Activated T-cell treated with anti-CD3 and anti-CD28 coated beads, Interleukin-2, amount 50 U/mL, for 72 hours (primary cell): ENCODE measurements at regions not wholly inside any gene's neighbourhood (a gene's known extent, or its start where the extent isn't known, plus 50 kb on each side); places are given as distances from the start of the nearest gene placed in this dataset.
"Not testable (repeated sequence)": the region's sequence is repeated elsewhere in the genome, so short reads cannot be mapped to it uniquely, and the experiment has no call there.

Experiments
- ATAC-seq, 2 donors: fragments of 150-1000 bp; cut with Tn5 transposase; replicated peaks in 1 of 2; 2 replicates each; pipeline ENCODE4 v1.10.0; 2021; ENCODE audit warnings: moderate library complexity in 2 of 2, mild to moderate bottlenecking in 1 of 2
- DNase-seq, 2 donors: peaks; one replicate each; pipeline ENCODE4 v3.0.0; 2021 to 2022; ENCODE audit warnings: mixed read lengths in 1 of 2
- H3K27ac Mint-ChIP-seq: one replicate; pipeline ENCODE4 v1.8.0; 2022; ENCODE audit warnings: mild to moderate bottlenecking, moderate library complexity, mixed read lengths
- H3K27me3 Mint-ChIP-seq: one replicate; pipeline ENCODE4 v1.8.0; 2022; ENCODE audit warnings: low read depth, mixed read lengths
- H3K36me3 Mint-ChIP-seq, 2 donors: one replicate each; pipeline ENCODE4 v1.8.0; 2022; ENCODE audit warnings: mixed read lengths in 2 of 2, mild to moderate bottlenecking in 1 of 2; ENCODE audit not compliant: insufficient read depth in 2 of 2
- H3K4me1 Mint-ChIP-seq: one replicate; pipeline ENCODE4 v1.8.0; 2022; ENCODE audit warnings: low read depth, mixed read lengths
- H3K4me3 Mint-ChIP-seq, 2 donors: one replicate each; pipeline ENCODE4 v1.8.0; 2022; ENCODE audit warnings: mild to moderate bottlenecking in 2 of 2, mixed read lengths in 2 of 2, moderate library complexity in 2 of 2
- H3K9me3 Mint-ChIP-seq, 2 donors: one replicate each; pipeline ENCODE4 v1.8.0; 2022; ENCODE audit warnings: mixed read lengths in 2 of 2

DNA sequence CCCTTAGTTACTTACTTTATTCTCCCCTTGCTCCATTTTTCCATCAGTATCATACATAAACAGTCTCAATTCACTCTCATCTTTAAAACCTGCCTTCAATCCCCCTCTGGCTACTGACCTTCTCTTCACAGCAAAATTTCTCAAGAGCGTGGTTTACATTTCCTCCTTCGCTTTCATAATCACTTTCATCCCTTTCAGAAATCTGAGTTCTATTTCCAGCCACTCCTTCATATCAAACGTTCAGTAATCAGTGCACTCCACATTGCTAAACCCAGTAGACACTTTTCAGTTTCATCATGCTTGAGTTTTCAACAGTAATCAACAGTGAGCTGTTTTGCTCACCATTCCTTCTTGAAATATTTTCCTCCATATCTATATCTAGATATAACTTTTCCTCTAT is 176.7 kb upstream of the HSF2 start:
- no peaks in the 10 kb centered on the region for H3K9me3 Mint-ChIP-seq
- H3K27ac Mint-ChIP-seq = no peak overlapping the region
- no peak overlapping the region for H3K4me3 Mint-ChIP-seq
- no peaks in the 10 kb centered on the region for H3K4me1 Mint-ChIP-seq
- no peaks in the 10 kb centered on the region for H3K36me3 Mint-ChIP-seq
- H3K27me3 Mint-ChIP-seq = no peaks in the 10 kb centered on the region
- DNase-seq (no peak), ATAC-seq (no peak)

DNA sequence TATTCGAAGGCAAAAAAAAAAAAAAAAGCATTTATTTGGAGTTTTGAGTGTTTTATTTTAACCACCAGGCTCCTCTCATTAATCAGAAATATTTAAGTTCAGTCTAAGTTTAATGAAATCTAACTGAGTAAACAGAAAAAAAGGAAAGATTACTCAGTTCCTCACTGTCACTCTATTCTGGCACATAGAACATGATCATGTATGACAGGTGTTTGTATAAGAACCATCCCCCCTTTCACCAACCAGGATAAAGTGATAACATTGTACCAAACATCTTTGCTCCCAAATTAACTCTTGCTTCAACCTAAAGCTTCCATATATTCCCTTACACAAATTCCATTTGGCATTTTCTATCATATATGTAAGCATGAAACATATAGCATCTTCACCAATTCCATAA is 176.2 kb upstream of the HSF2 start:
- Mint-ChIP-seq H3K9me3 (no peaks in the 10 kb centered on the region), H3K4me1 (no peaks in the 10 kb centered on the region), H3K4me3 (no peak overlapping the region), H3K36me3 (no peaks in the 10 kb centered on the region), H3K27me3 (no peaks in the 10 kb centered on the region), H3K27ac (no peak overlapping the region)
- DNase-seq = no peak
- no peak for ATAC-seq

DNA sequence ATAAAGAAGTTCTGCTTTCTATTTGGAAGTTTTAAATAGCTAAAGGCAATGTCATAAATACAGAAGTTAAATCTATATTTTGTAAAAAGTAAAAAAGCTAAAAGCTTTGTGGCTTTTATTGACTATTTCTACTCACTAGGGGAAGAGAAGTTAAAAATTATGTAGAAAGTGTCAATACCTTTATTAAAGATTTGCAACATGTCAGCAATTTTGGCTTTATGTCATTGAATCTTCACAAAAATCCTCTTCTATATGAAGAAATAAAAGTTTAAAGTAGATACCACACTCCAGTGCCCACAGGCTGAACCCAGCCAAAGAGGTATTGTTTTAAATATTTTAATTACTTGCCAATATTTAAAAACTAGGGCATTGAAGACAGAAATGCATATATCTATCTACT is 160.6 kb upstream of the HSF2 start:
- no peaks in the 10 kb centered on the region for H3K27me3 Mint-ChIP-seq
- no peak overlapping the region for H3K27ac Mint-ChIP-seq
- DNase-seq (no peak), ATAC-seq (no peak)
- H3K4me3 Mint-ChIP-seq = no peak overlapping the region
- peaks cover 0 to 11% of the 10 kb centered on the region in 2 donors for H3K9me3 Mint-ChIP-seq
- H3K4me1 Mint-ChIP-seq = no peaks in the 10 kb centered on the region
- peaks cover 3 to 5% of the 10 kb centered on the region in 2 donors for H3K36me3 Mint-ChIP-seq

DNA sequence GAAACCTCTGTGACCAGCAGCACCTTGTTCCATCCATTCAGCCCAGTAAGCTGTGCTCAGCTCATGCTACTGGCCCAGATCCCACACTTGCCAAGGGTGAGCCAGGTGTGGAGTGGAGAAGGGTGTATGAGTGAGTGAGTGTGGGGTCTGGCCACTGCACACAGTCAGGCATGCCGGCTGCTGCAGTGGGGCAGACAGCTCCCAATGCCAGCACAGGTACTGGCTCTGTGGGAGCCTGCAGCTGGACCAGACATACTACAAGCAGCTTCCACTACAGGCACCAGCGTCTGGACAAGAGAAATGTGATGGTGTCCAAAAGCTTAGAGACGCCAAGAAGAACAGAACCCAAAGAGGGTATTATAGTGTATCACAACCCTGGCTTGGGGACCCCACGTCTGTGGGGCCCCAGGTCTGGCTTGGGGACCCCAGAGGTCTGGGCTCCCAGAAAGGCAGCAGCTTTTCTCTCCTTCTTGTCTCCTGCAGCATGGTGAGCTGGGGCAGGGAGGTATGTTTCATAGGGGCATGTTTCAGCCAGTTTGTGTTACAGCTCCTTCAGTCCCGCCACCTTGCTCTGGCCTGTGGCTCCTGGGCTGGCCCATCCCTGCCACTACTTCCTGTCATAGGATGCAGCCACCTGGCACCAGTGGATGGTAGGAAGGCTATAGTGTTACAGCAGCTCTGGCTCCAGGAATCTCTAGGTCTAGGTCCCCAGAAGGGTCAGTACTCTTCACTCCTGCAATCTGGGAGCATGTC is 152.4 kb upstream of the HSF2 start:
- H3K27ac Mint-ChIP-seq = no peak overlapping the region

DNA sequence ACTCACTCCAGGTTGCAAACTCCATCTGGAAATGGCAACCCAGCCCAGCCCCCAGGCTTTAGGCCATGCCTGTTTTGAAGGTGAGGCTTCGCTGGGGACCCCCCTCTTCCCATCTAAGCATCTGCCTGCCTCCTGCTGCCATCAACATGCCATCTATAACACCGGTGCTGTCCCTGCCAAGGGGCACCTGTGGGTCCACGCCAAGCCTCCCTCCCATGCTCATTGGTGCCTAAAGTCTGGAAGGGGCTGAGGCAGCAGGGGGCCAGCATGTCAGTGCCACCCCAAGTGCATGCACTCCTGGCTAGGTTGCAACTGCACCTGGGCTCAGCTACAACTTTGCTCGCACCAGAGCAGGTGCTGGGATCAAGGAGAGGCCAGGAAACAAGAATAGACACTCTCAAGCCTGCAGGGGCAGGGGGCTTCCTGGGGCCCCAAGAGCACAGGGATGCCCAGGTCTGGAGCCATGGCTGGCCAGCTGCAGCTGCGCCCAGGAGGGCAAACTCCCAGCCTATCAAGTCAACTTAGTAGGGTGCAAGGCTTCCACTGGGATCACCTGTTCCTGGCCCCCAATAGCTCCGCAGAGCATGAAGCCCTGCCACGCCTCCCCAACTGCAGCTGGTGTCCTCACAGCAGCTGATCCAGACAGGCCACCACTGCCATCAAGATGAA is 151.3 kb upstream of the HSF2 start:
- Mint-ChIP-seq H3K27me3 (no peaks in the 10 kb centered on the region), H3K4me3 (no peak overlapping the region), H3K9me3 (peaks cover 0 to 6% of the 10 kb centered on the region in 2 donors), H3K4me1 (no peaks in the 10 kb centered on the region), H3K36me3 (peaks cover 2 to 3% of the 10 kb centered on the region in 2 donors), H3K27ac (no peak overlapping the region)
- ATAC-seq = no peak
- DNase-seq = no peak

More for the DNA sequence above, 152.4 kb upstream of the HSF2 start:
- no peak for DNase-seq
- Mint-ChIP-seq H3K27me3 (no peaks in the 10 kb centered on the region), H3K9me3 (peaks cover 0 to 11% of the 10 kb centered on the region in 2 donors), H3K36me3 (peaks cover 3 to 5% of the 10 kb centered on the region in 2 donors), H3K4me1 (no peaks in the 10 kb centered on the region), H3K4me3 (no peak overlapping the region)
- no peak for ATAC-seq

DNA sequence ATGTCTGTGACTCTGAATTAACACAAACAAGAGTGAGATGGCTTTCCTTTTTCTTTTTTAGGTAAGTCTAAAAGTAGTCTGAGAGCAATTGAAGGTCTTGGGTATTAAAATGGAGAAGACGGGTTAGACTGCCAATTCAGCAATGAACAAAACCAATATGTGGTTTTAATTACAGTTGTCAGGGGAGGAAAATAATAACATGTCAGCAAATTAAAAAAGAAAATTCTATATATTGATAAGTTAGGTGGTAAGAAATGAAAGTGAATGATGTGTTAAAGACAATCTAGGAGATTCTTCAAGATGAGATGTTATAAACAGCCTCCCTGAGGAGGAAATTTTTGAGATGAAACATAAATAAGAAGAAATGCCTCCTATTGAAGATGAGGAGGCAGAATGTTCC is 150.6 kb upstream of the HSF2 start:
- Mint-ChIP-seq H3K4me3 (no peak overlapping the region), H3K27ac (no peak overlapping the region), H3K9me3 (peaks cover 0 to under 1% of the 10 kb centered on the region in 2 donors), H3K36me3 (no peaks in the 10 kb centered on the region), H3K27me3 (no peaks in the 10 kb centered on the region), H3K4me1 (no peaks in the 10 kb centered on the region)
- DNase-seq (no peak), ATAC-seq (no peak)

DNA sequence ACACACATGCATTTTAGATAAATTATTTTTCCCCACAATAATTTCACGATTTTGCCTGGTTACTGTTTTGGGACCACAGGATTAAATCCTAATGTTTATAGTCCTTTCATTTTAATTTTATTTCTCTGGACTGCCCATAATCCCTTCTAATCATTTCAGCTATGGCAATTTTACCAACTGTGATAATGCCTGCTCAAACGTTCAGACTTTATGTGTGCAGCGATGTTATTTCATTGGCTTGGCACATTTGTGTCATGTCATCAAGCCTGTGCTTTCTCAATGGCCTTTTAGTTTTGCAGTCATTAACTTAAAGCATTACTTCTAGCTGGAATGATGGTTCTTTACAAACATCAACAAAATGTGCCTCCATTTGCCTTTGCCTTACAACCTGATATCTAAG is 140.6 kb upstream of the HSF2 start:
- no peak for DNase-seq
- no peak for ATAC-seq
- H3K27me3 Mint-ChIP-seq = no peaks in the 10 kb centered on the region
- H3K27ac Mint-ChIP-seq = no peak overlapping the region
- H3K4me1 Mint-ChIP-seq = no peaks in the 10 kb centered on the region
- H3K9me3 Mint-ChIP-seq = peaks cover 0 to 3% of the 10 kb centered on the region in 2 donors
- H3K4me3 Mint-ChIP-seq = no peak overlapping the region
- H3K36me3 Mint-ChIP-seq = no peaks in the 10 kb centered on the region

DNA sequence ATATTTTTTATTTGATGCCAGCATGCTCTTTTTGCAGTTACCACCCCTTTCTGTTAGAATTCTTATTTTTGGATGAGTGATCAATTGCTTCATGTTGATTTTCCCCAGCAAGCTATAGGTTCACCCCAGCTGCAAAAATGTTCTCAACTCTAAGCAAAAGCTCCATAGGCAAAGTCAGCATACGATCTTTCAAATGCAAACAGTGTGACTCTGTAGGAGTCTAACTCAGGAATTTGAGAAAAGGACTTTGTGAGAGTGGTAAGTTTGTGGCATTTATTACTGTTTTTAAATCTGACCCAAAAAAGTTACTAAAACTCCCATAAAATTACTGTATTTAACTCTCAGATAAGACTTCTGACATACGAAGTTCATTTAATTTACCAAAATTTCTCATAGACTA is 134.9 kb upstream of the HSF2 start:
- Mint-ChIP-seq H3K4me3 (no peak overlapping the region), H3K27me3 (no peaks in the 10 kb centered on the region), H3K36me3 (no peaks in the 10 kb centered on the region), H3K4me1 (no peaks in the 10 kb centered on the region), H3K9me3 (peaks cover 0 to 5% of the 10 kb centered on the region in 2 donors), H3K27ac (no peak overlapping the region)
- ATAC-seq = no peak
- no peak for DNase-seq

DNA sequence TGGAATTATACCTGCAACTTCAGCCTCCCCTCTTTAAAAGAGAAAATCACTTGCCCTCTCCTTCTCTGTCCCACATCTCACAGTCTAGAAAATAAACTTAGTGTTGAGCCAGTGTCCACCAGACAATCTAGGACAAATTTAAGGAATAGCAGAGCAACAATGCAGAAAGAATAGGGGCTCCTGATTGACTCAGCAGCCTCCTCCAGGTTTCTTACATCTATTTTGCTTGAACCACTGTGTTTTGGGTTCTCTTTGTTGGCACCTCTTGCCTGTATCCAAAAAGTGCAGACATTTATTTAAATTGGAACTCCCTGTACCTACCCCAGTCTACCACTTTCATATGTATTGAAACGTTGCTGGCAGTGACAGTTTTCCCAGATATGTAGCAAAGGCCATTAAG is 133.7 kb upstream of the HSF2 start:
- H3K36me3 Mint-ChIP-seq = no peaks in the 10 kb centered on the region
- H3K27ac Mint-ChIP-seq = no peak overlapping the region
- no peak for DNase-seq
- H3K4me3 Mint-ChIP-seq = no peak overlapping the region
- no peaks in the 10 kb centered on the region for H3K27me3 Mint-ChIP-seq
- H3K9me3 Mint-ChIP-seq = peaks cover 0 to 5% of the 10 kb centered on the region in 2 donors
- no peak for ATAC-seq
- H3K4me1 Mint-ChIP-seq = no peaks in the 10 kb centered on the region

DNA sequence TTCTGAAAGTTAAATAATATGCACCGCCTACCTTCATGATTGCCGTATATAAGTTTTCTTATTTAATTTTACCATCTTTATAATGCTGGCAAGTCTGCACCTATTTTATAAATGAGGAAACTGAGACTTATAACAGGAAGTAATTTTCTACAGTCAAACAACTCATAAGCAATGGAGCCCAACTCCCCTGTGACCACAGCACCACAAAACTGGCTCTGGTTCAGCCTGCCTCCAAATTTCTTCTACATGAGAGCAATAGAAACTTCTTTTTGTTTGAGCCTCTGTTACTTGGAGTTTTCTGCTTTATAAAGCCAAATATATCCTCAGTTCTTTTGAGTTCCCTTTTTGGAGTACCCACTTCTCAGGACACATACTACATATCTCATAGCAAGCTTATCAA is 131.1 kb upstream of the HSF2 start:
- ATAC-seq = no peak
- H3K4me1 Mint-ChIP-seq = no peaks in the 10 kb centered on the region
- no peaks in the 10 kb centered on the region for H3K36me3 Mint-ChIP-seq
- no peak overlapping the region for H3K27ac Mint-ChIP-seq
- H3K4me3 Mint-ChIP-seq = no peak overlapping the region
- H3K9me3 Mint-ChIP-seq = peaks cover 0 to 5% of the 10 kb centered on the region in 2 donors
- no peaks in the 10 kb centered on the region for H3K27me3 Mint-ChIP-seq
- no peak for DNase-seq

DNA sequence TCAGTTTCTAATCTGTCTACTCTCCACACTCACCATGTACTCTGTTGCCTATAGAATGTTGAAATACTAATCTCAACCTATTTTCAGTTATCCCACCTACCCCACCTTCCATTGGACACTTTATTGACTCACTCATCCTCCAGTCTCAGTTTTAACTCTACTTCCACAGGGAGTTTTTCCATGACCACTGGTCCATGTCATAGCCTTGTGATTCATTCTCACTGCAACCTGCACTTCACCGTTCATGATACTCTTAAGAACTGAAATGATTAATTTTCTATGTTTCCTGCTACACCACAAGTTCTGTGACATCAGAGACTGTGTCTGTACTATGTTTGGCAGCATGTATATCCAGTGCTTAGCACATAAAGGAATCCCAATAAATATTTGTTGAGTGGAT is 122.8 kb upstream of the HSF2 start:
- H3K27me3 Mint-ChIP-seq = no peaks in the 10 kb centered on the region
- H3K27ac Mint-ChIP-seq = no peak overlapping the region
- no peaks in the 10 kb centered on the region for H3K4me1 Mint-ChIP-seq
- H3K4me3 Mint-ChIP-seq = no peak overlapping the region
- DNase-seq (no peak), ATAC-seq (no peak)
- H3K9me3 Mint-ChIP-seq = no peaks in the 10 kb centered on the region
- no peaks in the 10 kb centered on the region for H3K36me3 Mint-ChIP-seq

DNA sequence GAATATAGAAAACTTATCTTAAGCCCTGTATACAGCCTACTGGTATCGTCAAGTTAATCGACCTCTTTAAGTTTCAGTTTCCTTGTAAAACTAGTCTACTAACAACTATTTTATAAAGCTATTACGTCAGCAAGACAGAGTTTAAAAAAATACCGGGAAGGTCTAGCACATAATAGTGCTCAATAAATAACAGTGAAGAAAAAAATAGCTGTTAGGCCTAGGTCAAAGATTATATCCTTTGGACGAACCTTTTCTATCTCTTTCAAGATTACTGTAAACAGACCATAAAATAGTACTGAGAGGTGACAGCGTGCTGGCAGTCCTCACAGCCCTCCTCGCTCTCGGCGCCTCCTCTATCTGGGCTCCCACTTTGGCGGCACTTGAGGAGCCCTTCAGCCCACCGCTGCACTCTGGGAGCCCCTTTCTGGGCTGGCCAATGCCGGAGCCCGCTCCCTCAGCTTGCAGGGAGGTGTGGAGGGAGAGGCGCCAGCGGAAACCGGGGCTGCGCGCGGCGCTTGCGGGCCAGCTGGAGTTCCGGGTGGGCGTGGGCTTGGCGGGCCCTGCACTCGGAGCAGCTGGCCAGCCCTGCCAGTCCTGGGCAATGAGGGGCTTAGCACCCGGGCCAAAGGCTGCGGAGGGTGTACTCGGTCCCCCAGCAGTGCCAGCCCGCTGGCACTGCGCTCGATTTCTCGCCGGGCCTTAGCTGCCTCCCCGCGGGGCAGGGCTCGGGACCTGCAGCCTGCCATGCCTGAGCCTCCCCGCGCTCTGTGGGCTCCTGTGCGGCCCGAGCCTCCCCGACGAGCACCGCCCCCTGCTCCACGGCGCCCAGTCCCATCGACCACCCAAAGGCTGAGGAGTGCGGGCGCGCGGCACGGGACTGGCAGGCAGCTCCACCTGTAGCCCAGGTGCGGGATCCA is 119.1 kb upstream of the HSF2 start:
- not testable (repeated sequence) for H3K27ac Mint-ChIP-seq, DNase-seq, ATAC-seq, H3K27me3 Mint-ChIP-seq, H3K4me1 Mint-ChIP-seq, H3K4me3 Mint-ChIP-seq, H3K36me3 Mint-ChIP-seq, H3K9me3 Mint-ChIP-seq

DNA sequence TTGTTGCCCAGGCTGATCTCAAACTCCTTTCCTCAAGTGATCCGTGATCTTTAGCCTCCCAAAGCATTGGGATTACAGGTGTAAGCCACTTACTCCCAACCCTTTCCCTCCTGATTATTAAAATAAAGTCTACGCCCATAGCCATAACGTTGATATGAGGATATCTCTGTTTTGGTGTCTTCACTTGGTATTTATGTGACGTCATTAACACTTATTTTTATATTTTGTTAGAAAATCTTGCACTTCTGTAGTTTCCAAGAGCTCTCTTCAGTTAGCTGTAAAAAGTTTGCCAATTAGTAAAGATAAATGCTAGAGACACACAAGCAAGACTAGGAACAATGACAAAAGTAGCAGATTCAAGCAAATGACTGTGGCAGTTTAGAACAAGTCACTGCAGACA is 115.6 kb upstream of the HSF2 start:
- no peaks in the 10 kb centered on the region for H3K9me3 Mint-ChIP-seq
- H3K4me1 Mint-ChIP-seq = no peaks in the 10 kb centered on the region

More for the DNA sequence above, 115.6 kb upstream of the HSF2 start:
- Mint-ChIP-seq H3K4me3 (no peak overlapping the region), H3K36me3 (no peaks in the 10 kb centered on the region), H3K27ac (no peak overlapping the region), H3K27me3 (no peaks in the 10 kb centered on the region)
- DNase-seq = no peak
- no peak for ATAC-seq
